ENCODE measurements at regions not wholly inside any gene's neighbourhood (a gene's known extent, or its start where the extent isn't known, plus 50 kb on each side); places are given as distances from the start of the nearest gene placed in this dataset.

DNA sequence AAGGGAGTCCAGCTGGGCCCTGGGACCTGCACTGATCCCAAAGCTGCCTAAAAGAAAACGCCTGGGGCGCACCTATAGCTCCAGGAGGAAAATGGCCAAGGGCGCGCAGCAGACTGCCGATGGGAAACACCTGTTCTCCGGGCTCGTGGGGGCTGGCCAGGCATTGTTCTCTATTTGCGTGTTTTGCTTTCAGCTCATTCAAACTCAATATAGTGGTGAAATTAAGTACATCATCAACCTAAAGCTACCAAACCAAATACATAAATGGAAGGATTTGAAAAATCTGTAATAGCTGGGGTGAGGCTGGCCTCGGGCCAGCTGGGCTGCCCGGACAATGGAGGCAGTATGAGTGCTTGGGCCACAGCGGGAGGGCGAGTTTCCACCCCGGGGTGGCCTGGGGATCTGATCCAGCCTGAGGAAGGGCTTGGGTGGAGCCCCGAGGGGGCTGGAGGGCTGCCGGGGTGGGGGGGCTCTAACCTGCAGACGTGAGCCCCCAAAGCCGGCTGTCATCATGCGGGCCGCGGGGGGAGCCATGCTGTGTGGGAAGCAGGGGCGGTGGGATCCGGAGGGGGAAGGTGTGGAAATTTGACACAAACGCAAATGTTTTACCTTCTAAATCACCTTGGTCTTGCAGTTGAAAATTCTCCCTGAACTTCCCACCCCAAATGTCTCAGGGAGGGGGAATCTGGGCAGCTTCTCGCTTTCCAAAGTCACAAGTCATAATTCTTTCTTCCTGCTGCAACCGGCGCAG is 77.6 kb downstream of the ASB1 start:
- TF ChIP-seq, protein P1, sequence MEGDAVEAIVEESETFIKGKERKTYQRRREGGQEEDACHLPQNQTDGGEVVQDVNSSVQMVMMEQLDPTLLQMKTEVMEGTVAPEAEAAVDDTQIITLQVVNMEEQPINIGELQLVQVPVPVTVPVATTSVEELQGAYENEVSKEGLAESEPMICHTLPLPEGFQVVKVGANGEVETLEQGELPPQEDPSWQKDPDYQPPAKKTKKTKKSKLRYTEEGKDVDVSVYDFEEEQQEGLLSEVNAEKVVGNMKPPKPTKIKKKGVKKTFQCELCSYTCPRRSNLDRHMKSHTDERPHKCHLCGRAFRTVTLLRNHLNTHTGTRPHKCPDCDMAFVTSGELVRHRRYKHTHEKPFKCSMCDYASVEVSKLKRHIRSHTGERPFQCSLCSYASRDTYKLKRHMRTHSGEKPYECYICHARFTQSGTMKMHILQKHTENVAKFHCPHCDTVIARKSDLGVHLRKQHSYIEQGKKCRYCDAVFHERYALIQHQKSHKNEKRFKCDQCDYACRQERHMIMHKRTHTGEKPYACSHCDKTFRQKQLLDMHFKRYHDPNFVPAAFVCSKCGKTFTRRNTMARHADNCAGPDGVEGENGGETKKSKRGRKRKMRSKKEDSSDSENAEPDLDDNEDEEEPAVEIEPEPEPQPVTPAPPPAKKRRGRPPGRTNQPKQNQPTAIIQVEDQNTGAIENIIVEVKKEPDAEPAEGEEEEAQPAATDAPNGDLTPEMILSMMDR (IDR thresholded peaks at IDR 0.05) = no peak
- TF ChIP-seq MXI1 (IDR thresholded peaks at IDR 0.05; ENCODE audit: low read depth, low read length) (no peak), POLR2AphosphoS5 (IDR thresholded peaks at IDR 0.05; ENCODE audit: low read depth, low read length) (no peak)
- TF ChIP-seq, protein P2, sequence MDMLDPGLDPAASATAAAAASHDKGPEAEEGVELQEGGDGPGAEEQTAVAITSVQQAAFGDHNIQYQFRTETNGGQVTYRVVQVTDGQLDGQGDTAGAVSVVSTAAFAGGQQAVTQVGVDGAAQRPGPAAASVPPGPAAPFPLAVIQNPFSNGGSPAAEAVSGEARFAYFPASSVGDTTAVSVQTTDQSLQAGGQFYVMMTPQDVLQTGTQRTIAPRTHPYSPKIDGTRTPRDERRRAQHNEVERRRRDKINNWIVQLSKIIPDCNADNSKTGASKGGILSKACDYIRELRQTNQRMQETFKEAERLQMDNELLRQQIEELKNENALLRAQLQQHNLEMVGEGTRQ (IDR thresholded peaks at IDR 0.05; ENCODE audit: borderline replicate concordance, low read depth, low read length) = no peak

All from SK-N-SH (cell line).